Lower leg skin (tissue), 3 donors: ENCODE measurements at regions not wholly inside any gene's neighbourhood (a gene's known extent, or its start where the extent isn't known, plus 50 kb on each side); places are given as distances from the start of the nearest gene placed in this dataset.

Source experiments
- POLR2A ChIP-seq, 2 donors: fragments of 450-650 bp; IDR thresholded peaks; one replicate each; pipeline ENCODE4 v1.6.1; 2016 to 2017; ENCODE audit warnings: antibody characterized with exemption in 2 of 2, mild to moderate bottlenecking in 1 of 2, moderate library complexity in 1 of 2
- TF ChIP-seq, protein P1 (sequence below), 3 donors: fragments of 450-650 bp; IDR thresholded peaks; one replicate each; pipeline ENCODE4 v1.5.1; 2016; ENCODE audit warnings: antibody characterized with exemption in 3 of 3, mild to moderate bottlenecking in 3 of 3, moderate library complexity in 2 of 3

- TF ChIP-seq, protein P1, sequence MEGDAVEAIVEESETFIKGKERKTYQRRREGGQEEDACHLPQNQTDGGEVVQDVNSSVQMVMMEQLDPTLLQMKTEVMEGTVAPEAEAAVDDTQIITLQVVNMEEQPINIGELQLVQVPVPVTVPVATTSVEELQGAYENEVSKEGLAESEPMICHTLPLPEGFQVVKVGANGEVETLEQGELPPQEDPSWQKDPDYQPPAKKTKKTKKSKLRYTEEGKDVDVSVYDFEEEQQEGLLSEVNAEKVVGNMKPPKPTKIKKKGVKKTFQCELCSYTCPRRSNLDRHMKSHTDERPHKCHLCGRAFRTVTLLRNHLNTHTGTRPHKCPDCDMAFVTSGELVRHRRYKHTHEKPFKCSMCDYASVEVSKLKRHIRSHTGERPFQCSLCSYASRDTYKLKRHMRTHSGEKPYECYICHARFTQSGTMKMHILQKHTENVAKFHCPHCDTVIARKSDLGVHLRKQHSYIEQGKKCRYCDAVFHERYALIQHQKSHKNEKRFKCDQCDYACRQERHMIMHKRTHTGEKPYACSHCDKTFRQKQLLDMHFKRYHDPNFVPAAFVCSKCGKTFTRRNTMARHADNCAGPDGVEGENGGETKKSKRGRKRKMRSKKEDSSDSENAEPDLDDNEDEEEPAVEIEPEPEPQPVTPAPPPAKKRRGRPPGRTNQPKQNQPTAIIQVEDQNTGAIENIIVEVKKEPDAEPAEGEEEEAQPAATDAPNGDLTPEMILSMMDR (IDR thresholded peaks at IDR 0.05) = no peak
- TF ChIP-seq POLR2A (IDR thresholded peaks at IDR 0.05) = no peak
Observed at GRCh38 chr2:138959031-138959430, 178.8 kb upstream of the NXPH2 start.
